H1 (cell line): ENCODE measurements at regions not wholly inside any gene's neighbourhood (a gene's known extent, or its start where the extent isn't known, plus 50 kb on each side); places are given as distances from the start of the nearest gene placed in this dataset.

Experiments used
- ATF3 ChIP-seq: IDR thresholded peaks from 2 replicates; pipeline ENCODE4 v1.6.1; 2011; ENCODE audit warnings: low read depth, mild to moderate bottlenecking, low read length; ENCODE audit not compliant: insufficient read depth
- BACH1 ChIP-seq: IDR thresholded peaks from 2 replicates; pipeline ENCODE4 v1.6.1; 2012; ENCODE audit warnings: low read length, improper control_type of control experiment
- BCL11A ChIP-seq, 2 experiments: IDR thresholded peaks; one replicate each; pipeline ENCODE4 v1.6.1; 2011; ENCODE audit warnings: low read depth in 2 of 2, low read length in 2 of 2, mild to moderate bottlenecking in 2 of 2
- CREB1 ChIP-seq: IDR thresholded peaks from 2 replicates; pipeline ENCODE4 v1.6.1; 2012; ENCODE audit warnings: inconsistent platforms
- CTCF ChIP-seq, 3 experiments: IDR thresholded peaks; 1 replicate in 2 of 3; 2 replicates in 1 of 3; pipeline versions ENCODE4 v1.5.1 to v1.6.1; 2011; ENCODE audit warnings: low read length in 3 of 3, mild to moderate bottlenecking in 3 of 3, inconsistent platforms in 2 of 3, low read depth in 1 of 3, moderate library complexity in 1 of 3; ENCODE audit not compliant: insufficient read depth in 1 of 3; ENCODE audit errors: control extremely low read depth in 1 of 3
- EP300 ChIP-seq, 2 experiments: IDR thresholded peaks; 1 replicate in 1 of 2; 2 replicates in 1 of 2; pipeline ENCODE4 v1.6.1; 2011 to 2012; ENCODE audit warnings: low read depth in 2 of 2, low read length in 2 of 2, mild to moderate bottlenecking in 2 of 2, borderline replicate concordance in 1 of 2, inconsistent platforms in 1 of 2, moderate library complexity in 1 of 2
- EZH2 ChIP-seq: fragments of 200-600 bp; sonication (generic); IDR thresholded peaks from 2 replicates; pipeline ENCODE4 v1.7.1; 2012; ENCODE audit warnings: low read depth, mild to moderate bottlenecking, moderate library complexity, low read length, inconsistent platforms; ENCODE audit not compliant: severe bottlenecking
- POLR2A ChIP-seq, 2 experiments: IDR thresholded peaks; 1 replicate in 1 of 2; 2 replicates in 1 of 2; pipeline ENCODE4 v1.6.1; 2011; ENCODE audit warnings: low read depth in 2 of 2, low read length in 2 of 2, mild to moderate bottlenecking in 2 of 2; ENCODE audit errors: control extremely low read depth in 1 of 2
- SP2 ChIP-seq: IDR thresholded peaks from 2 replicates; pipeline ENCODE4 v1.6.1; 2012; ENCODE audit warnings: mild to moderate bottlenecking, low read length, inconsistent platforms
- TCF12 ChIP-seq: IDR thresholded peaks from 2 replicates; pipeline ENCODE4 v1.6.1; 2011; ENCODE audit warnings: low read depth, mild to moderate bottlenecking, low read length

GRCh38 chr6:28772480-28773381 is 151.1 kb downstream of the TRIM27 start:
- TF ChIP-seq POLR2A (IDR thresholded peaks at IDR 0.05; ENCODE audit: control extremely low read depth in 1 of 2, low read depth in 2 of 2, low read length in 2 of 2), result no peak
- no peak for TF ChIP-seq TCF12
- TF ChIP-seq EP300 (IDR thresholded peaks at IDR 0.05; ENCODE audit: borderline replicate concordance in 1 of 2, low read depth in 2 of 2, low read length in 2 of 2), result no peak
- no peak for TF ChIP-seq SP2
- TF ChIP-seq CTCF (IDR thresholded peaks at IDR 0.05; ENCODE audit: control extremely low read depth in 1 of 3, insufficient read depth in 1 of 3, low read depth in 1 of 3, low read length in 3 of 3), result no peak
- no peak for TF ChIP-seq ATF3
- TF ChIP-seq CREB1, result no peak
- no peak for TF ChIP-seq BCL11A (IDR thresholded peaks at IDR 0.05; ENCODE audit: low read depth in 2 of 2, low read length in 2 of 2)
- peak; percentile 79 for TF ChIP-seq EZH2
- TF ChIP-seq BACH1, result no peak
